ENCODE measurements at regions not wholly inside any gene's neighbourhood (a gene's known extent, or its start where the extent isn't known, plus 50 kb on each side); places are given as distances from the start of the nearest gene placed in this dataset.

- no peak for TF ChIP-seq CTCF (IDR thresholded peaks at IDR 0.05 in 2 of 3, conservative IDR thresholded peaks at IDR 0.05 in 1 of 3; ENCODE audit: borderline replicate concordance in 1 of 3, insufficient read depth in 1 of 3, low read depth in 2 of 3, low read length in 2 of 3)
Measured at GRCh38 chr22:48651036-48651890, 1176.4 kb downstream of the BRD1 start (continued).

GRCh38 chr22:48650323-48651035 lies 1177.2 kb downstream of the BRD1 start:
- Histone ChIP-seq H3K4me1 (ENCODE audit: control insufficient read depth in 1 of 2, insufficient read depth in 2 of 2, low read length in 2 of 2) (no peaks in the 10 kb centered on the region), H3K27ac (ENCODE audit: low read depth, low read length) (no peak overlapping the region), H3K4me2 (ENCODE audit: low read length) (no peak overlapping the region), H3K79me2 (ENCODE audit: insufficient read depth, low read length) (no peaks in the 10 kb centered on the region), H3K4me3 (replicated peaks in 1 of 2; ENCODE audit: low read depth in 1 of 2, low read length in 2 of 2) (no peak overlapping the region), H4K20me1 (ENCODE audit: insufficient read depth) (no peaks in the 10 kb centered on the region), H3K36me3 (ENCODE audit: control insufficient read depth in 1 of 2, insufficient read depth in 2 of 2, low read length in 2 of 2) (no peaks in the 10 kb centered on the region), H2AFZ (ENCODE audit: low read depth, low read length, poor library complexity, severe bottlenecking) (no peak overlapping the region), H3K27me3 (ENCODE audit: insufficient read depth, low read length) (no peaks in the 10 kb centered on the region), H3K9ac (ENCODE audit: low read length) (no peak overlapping the region), H3K9me3 (ENCODE audit: control insufficient read depth in 1 of 2, insufficient read depth in 1 of 2, low read depth in 1 of 2, low read length in 2 of 2) (no peaks in the 10 kb centered on the region), H3K9me2 (ENCODE audit: insufficient read depth) (no peaks in the 10 kb centered on the region)
- intact Hi-C loops (cut with micrococcal nuclease), result no loop called here
- ATAC-seq (no peak), DNase-seq (ENCODE audit: low read depth, low spot score) (no peak)
- CTCF ChIA-PET, result no interaction called here
- POLR2A ChIA-PET, result no interaction called here
- TF ChIP-seq YY1 (IDR thresholded peaks at IDR 0.05; ENCODE audit: extremely low read depth, insufficient replicate concordance, low read depth, low read length) (no peak), ZNF274 (IDR thresholded peaks at IDR 0.05; ENCODE audit: low read depth, low read length) (no peak), SIN3A (IDR thresholded peaks at IDR 0.05; ENCODE audit: low read depth) (no peak), EZH2phosphoT487 (IDR thresholded peaks at IDR 0.05; ENCODE audit: borderline replicate concordance) (no peak), SRF (IDR thresholded peaks at IDR 0.05; ENCODE audit: low read depth) (no peak), FOSL1 (IDR thresholded peaks at IDR 0.05; ENCODE audit: low read depth) (no peak), POLR2AphosphoS5 (IDR thresholded peaks at IDR 0.05; ENCODE audit: low read depth, low read length) (no peak)
- BruUV-seq (replicated peaks), result no TSS peak
- RAD21 ChIA-PET (ENCODE audit: low non-redundant PET in 1 of 2, low total read pairs in 2 of 2, uncharacterized antibody in 2 of 2, unreplicated experiment in 2 of 2), result no interaction called here
